ENCODE measurements at regions not wholly inside any gene's neighbourhood (a gene's known extent, or its start where the extent isn't known, plus 50 kb on each side); places are given as distances from the start of the nearest gene placed in this dataset.
"Not testable (repeated sequence)": the region's sequence is repeated elsewhere in the genome, so short reads cannot be mapped to it uniquely, and the experiment has no call there.

- not testable (repeated sequence) for TF ChIP-seq CTCF (IDR thresholded peaks at IDR 0.05; ENCODE audit: insufficient read depth, low read depth, low read length); EZH2 (IDR thresholded peaks at IDR 0.05; ENCODE audit: insufficient read depth, low read length)
These were observed 79.1 kb upstream of the NAA35 start for GRCh38 chr9:85861882-85862281.

All from astrocyte (in vitro differentiated cells and primary cell).